OCI-LY1 (cell line): ENCODE measurements at regions not wholly inside any gene's neighbourhood (a gene's known extent, or its start where the extent isn't known, plus 50 kb on each side); places are given as distances from the start of the nearest gene placed in this dataset.

Experiments used
- CTCF ChIP-seq: fragments of 200-600 bp; sonication (generic), shearing (Covaris generic); IDR thresholded peaks from 2 replicates; pipeline ENCODE4 v1.5.1; 2017; ENCODE audit warnings: mild to moderate bottlenecking, antibody characterized with exemption, low read length, moderate library complexity, mixed read lengths
- EZH2 ChIP-seq: fragments of 200-600 bp; sonication (generic), shearing (Covaris generic); IDR thresholded peaks from 2 replicates; pipeline ENCODE4 v1.8.0; 2017; ENCODE audit warnings: borderline replicate concordance, mixed run types, mild to moderate bottlenecking, antibody characterized with exemption, low read length, moderate library complexity, mixed read lengths

DNA sequence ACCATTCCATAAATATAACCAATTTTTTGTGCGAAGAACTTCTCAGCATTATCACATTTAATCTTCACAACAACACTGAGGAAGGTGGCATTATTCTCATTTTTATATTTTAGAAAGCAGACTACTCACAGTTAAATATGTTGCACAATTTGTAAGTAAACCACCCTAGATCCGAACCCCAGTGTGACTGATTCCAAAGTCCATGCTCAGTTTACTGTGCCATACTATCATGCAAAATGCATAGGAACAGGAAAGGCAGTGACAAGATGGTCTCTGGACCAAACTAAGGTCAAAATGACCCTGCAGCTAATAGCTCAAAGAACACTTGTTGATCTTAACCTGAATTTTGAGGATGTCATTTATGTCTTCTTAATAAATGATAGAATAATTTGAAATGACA lies 185.4 kb downstream of the GXYLT1 start:
- TF ChIP-seq EZH2: no peak
- no peak for TF ChIP-seq CTCF
